Fibroblast of the conjunctiva (primary cell): ENCODE measurements at regions not wholly inside any gene's neighbourhood (a gene's known extent, or its start where the extent isn't known, plus 50 kb on each side); places are given as distances from the start of the nearest gene placed in this dataset.

ENCODE experiments used
- DNase-seq: peaks from one replicate; pipeline ENCODE4 v3.0.0-alpha.2; 2010; ENCODE audit warnings: low read depth

GRCh38 chr4:163967710-163968109 is 473.2 kb downstream of the TMA16 start:
- DNase-seq = no peak

GRCh38 chr4:163969291-163969690 is 474.8 kb downstream of the TMA16 start:
- no peak for DNase-seq

GRCh38 chr4:163976588-163976987 is 482.1 kb downstream of the TMA16 start:
- DNase-seq = no peak

- no peak for DNase-seq
These were observed 493.9 kb downstream of the TMA16 start for GRCh38 chr4:163988391-163988790.

GRCh38 chr4:163988865-163989264 is 494.4 kb downstream of the TMA16 start:
- DNase-seq = no peak

- no peak for DNase-seq
These were observed 496.9 kb downstream of the TMA16 start for GRCh38 chr4:163991298-163991865.

- DNase-seq = no peak
These were observed 514.9 kb downstream of the TMA16 start for GRCh38 chr4:164009435-164009834.

- DNase-seq = no peak
These were observed 517.3 kb downstream of the TMA16 start for GRCh38 chr4:164011791-164012190.

- no peak for DNase-seq
These were observed 518.0 kb downstream of the TMA16 start for GRCh38 chr4:164012396-164013027.

GRCh38 chr4:164021947-164022346 is 527.5 kb downstream of the TMA16 start:
- no peak for DNase-seq

- DNase-seq = no peak
These were observed 528.7 kb downstream of the TMA16 start for GRCh38 chr4:164023214-164023613.

GRCh38 chr4:164027805-164028204 is 533.3 kb downstream of the TMA16 start:
- DNase-seq = no peak

- no peak for DNase-seq
These were observed 545.0 kb downstream of the TMA16 start for GRCh38 chr4:164039482-164039881.

- DNase-seq = no peak
These were observed 562.1 kb downstream of the TMA16 start for GRCh38 chr4:164056426-164057142.

GRCh38 chr4:164058776-164059445 is 564.4 kb downstream of the TMA16 start:
- no peak for DNase-seq

- no peak for DNase-seq
These were observed 566.0 kb downstream of the TMA16 start for GRCh38 chr4:164060456-164060855.

GRCh38 chr4:164068392-164068791 is 573.9 kb downstream of the TMA16 start:
- no peak for DNase-seq

- DNase-seq = no peak
These were observed 576.1 kb downstream of the TMA16 start for GRCh38 chr4:164070625-164071024.

- DNase-seq = no peak
These were observed 586.9 kb downstream of the TMA16 start for GRCh38 chr4:164081371-164081770.

- DNase-seq = no peak
These were observed 587.3 kb downstream of the TMA16 start for GRCh38 chr4:164081801-164082200.

- no peak for DNase-seq
These were observed 593.2 kb downstream of the TMA16 start for GRCh38 chr4:164087733-164088132.

- DNase-seq = no peak
These were observed 601.0 kb downstream of the TMA16 start for GRCh38 chr4:164095313-164096110.
